ENCODE measurements at regions not wholly inside any gene's neighbourhood (a gene's known extent, or its start where the extent isn't known, plus 50 kb on each side); places are given as distances from the start of the nearest gene placed in this dataset.
A peak's percentile ranks its signal among the peaks of the same experiment; 100 is the strongest.
"Not testable (repeated sequence)": the region's sequence is repeated elsewhere in the genome, so short reads cannot be mapped to it uniquely, and the experiment has no call there.

GRCh38 chr7:82598958-82599357 lies 155.4 kb upstream of the CACNA2D1 start:
- DNase-seq (ENCODE audit: low spot score) = no peak
- Mint-ChIP-seq H3K4me3 (ENCODE audit: unreplicated experiment) (no peak overlapping the region), H3K27ac (ENCODE audit: unreplicated experiment) (no peak overlapping the region), H3K36me3 (ENCODE audit: low read depth, unreplicated experiment) (no peaks in the 10 kb centered on the region), H3K9me3 (ENCODE audit: unreplicated experiment) (no peaks in the 10 kb centered on the region), H3K4me1 (ENCODE audit: unreplicated experiment) (peaks cover 21% of the 10 kb centered on the region), H3K27me3 (ENCODE audit: unreplicated experiment) (no peaks in the 10 kb centered on the region)
- no peak for TF ChIP-seq CTCF (IDR thresholded peaks at IDR 0.05; ENCODE audit: unreplicated experiment)

GRCh38 chr7:82595795-82596194 lies 152.2 kb upstream of the CACNA2D1 start:
- Mint-ChIP-seq H3K4me1 (ENCODE audit: unreplicated experiment) (peaks cover 24% of the 10 kb centered on the region), H3K27ac (ENCODE audit: unreplicated experiment) (peak overlapping the region; percentile 83)

GRCh38 chr7:82595176-82595575 lies 151.6 kb upstream of the CACNA2D1 start:
- H3K27ac Mint-ChIP-seq (ENCODE audit: unreplicated experiment) = peak overlapping the region; percentile 54
- TF ChIP-seq CTCF (IDR thresholded peaks at IDR 0.05; ENCODE audit: unreplicated experiment) = no peak
- no peak overlapping the region for H3K4me3 Mint-ChIP-seq (ENCODE audit: unreplicated experiment)
- no peaks in the 10 kb centered on the region for H3K36me3 Mint-ChIP-seq (ENCODE audit: low read depth, unreplicated experiment)
- no peaks in the 10 kb centered on the region for H3K27me3 Mint-ChIP-seq (ENCODE audit: unreplicated experiment)
- DNase-seq (ENCODE audit: low spot score) = no peak
- H3K4me1 Mint-ChIP-seq (ENCODE audit: unreplicated experiment) = peaks cover 24% of the 10 kb centered on the region
- no peaks in the 10 kb centered on the region for H3K9me3 Mint-ChIP-seq (ENCODE audit: unreplicated experiment)

More at GRCh38 chr7:82595795-82596194, 152.2 kb upstream of the CACNA2D1 start:
- H3K9me3 Mint-ChIP-seq (ENCODE audit: unreplicated experiment); H3K4me3 Mint-ChIP-seq (ENCODE audit: unreplicated experiment); H3K36me3 Mint-ChIP-seq (ENCODE audit: low read depth, unreplicated experiment); H3K27me3 Mint-ChIP-seq (ENCODE audit: unreplicated experiment); DNase-seq (ENCODE audit: low spot score): not testable (repeated sequence)

GRCh38 chr7:82594665-82595064 lies 151.1 kb upstream of the CACNA2D1 start:
- Mint-ChIP-seq H3K27ac (ENCODE audit: unreplicated experiment) (peak overlapping the region; percentile 87), H3K27me3 (ENCODE audit: unreplicated experiment) (no peaks in the 10 kb centered on the region), H3K9me3 (ENCODE audit: unreplicated experiment) (no peaks in the 10 kb centered on the region), H3K4me3 (ENCODE audit: unreplicated experiment) (no peak overlapping the region), H3K4me1 (ENCODE audit: unreplicated experiment) (peaks cover 24% of the 10 kb centered on the region), H3K36me3 (ENCODE audit: low read depth, unreplicated experiment) (no peaks in the 10 kb centered on the region)
- DNase-seq (ENCODE audit: low spot score) = no peak
- no peak for TF ChIP-seq CTCF (IDR thresholded peaks at IDR 0.05; ENCODE audit: unreplicated experiment)

GRCh38 chr7:82593780-82594179 lies 150.2 kb upstream of the CACNA2D1 start:
- no peak overlapping the region for H3K4me3 Mint-ChIP-seq (ENCODE audit: unreplicated experiment)
- no peak for TF ChIP-seq CTCF (IDR thresholded peaks at IDR 0.05; ENCODE audit: unreplicated experiment)
- no peaks in the 10 kb centered on the region for H3K36me3 Mint-ChIP-seq (ENCODE audit: low read depth, unreplicated experiment)
- no peaks in the 10 kb centered on the region for H3K9me3 Mint-ChIP-seq (ENCODE audit: unreplicated experiment)
- no peak overlapping the region for H3K27ac Mint-ChIP-seq (ENCODE audit: unreplicated experiment)
- no peaks in the 10 kb centered on the region for H3K27me3 Mint-ChIP-seq (ENCODE audit: unreplicated experiment)
- no peak for DNase-seq (ENCODE audit: low spot score)
- peaks cover 24% of the 10 kb centered on the region for H3K4me1 Mint-ChIP-seq (ENCODE audit: unreplicated experiment)

DNA sequence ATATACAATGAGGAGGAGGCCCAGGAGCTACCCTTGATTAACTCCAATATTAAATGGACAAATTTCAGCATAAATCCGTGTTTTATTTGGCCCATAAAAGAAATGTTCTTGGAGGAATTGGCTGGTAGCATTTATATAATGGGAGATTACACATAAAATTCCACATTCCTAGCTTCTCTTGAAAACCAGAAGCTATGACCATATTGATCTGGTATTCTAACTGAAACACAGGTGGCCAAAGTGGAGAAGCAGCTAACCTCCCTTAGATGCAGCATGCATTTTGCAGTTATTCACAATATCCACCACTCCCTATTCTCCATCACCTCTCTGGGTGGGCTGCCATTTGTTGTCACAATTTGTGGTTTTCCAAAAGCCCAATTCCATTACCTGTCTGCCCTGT lies 148.8 kb upstream of the CACNA2D1 start:
- H3K9me3 Mint-ChIP-seq (ENCODE audit: unreplicated experiment) = no peaks in the 10 kb centered on the region
- no peak overlapping the region for H3K4me3 Mint-ChIP-seq (ENCODE audit: unreplicated experiment)
- no peak for TF ChIP-seq CTCF (IDR thresholded peaks at IDR 0.05; ENCODE audit: unreplicated experiment)
- H3K4me1 Mint-ChIP-seq (ENCODE audit: unreplicated experiment) = peaks cover 20% of the 10 kb centered on the region
- no peak for DNase-seq (ENCODE audit: low spot score)
- H3K27ac Mint-ChIP-seq (ENCODE audit: unreplicated experiment) = no peak overlapping the region
- no peaks in the 10 kb centered on the region for H3K36me3 Mint-ChIP-seq (ENCODE audit: low read depth, unreplicated experiment)
- H3K27me3 Mint-ChIP-seq (ENCODE audit: unreplicated experiment) = no peaks in the 10 kb centered on the region
